Type B pancreatic cell (in vitro differentiated cells): ENCODE measurements at regions not wholly inside any gene's neighbourhood (a gene's known extent, or its start where the extent isn't known, plus 50 kb on each side); places are given as distances from the start of the nearest gene placed in this dataset.
"Not testable (repeated sequence)": the region's sequence is repeated elsewhere in the genome, so short reads cannot be mapped to it uniquely, and the experiment has no call there.

Source experiments
- DNase-seq: peaks from one replicate; pipeline ENCODE4 v3.0.0; 2021; ENCODE audit warnings: mixed read lengths; ENCODE audit not compliant: unreplicated experiment; ENCODE audit errors: extremely low spot score
- H3K27ac Mint-ChIP-seq: 2 replicates; pipeline ENCODE4 v1.8.0; 2021; ENCODE audit warnings: mild to moderate bottlenecking, mixed read lengths
- H3K27me3 Mint-ChIP-seq: 2 replicates; pipeline ENCODE4 v1.8.0; 2021; ENCODE audit warnings: mixed read lengths
- H3K36me3 Mint-ChIP-seq: 2 replicates; pipeline ENCODE4 v1.8.0; 2021; ENCODE audit warnings: mixed read lengths
- H3K4me1 Mint-ChIP-seq: one replicate; pipeline ENCODE4 v1.8.0; 2021; ENCODE audit warnings: mixed read lengths; ENCODE audit not compliant: unreplicated experiment
- H3K4me3 Mint-ChIP-seq: 2 replicates; pipeline ENCODE4 v1.8.0; 2021; ENCODE audit warnings: mild to moderate bottlenecking, mixed read lengths
- H3K9me3 Mint-ChIP-seq: 2 replicates; pipeline ENCODE4 v1.8.0; 2021; ENCODE audit warnings: mixed read lengths
- TF ChIP-seq, protein P1 (sequence below): fragments of 200-600 bp; sonication (generic); conservative IDR thresholded peaks from 2 replicates; pipeline ENCODE4 v1.5.0; 2021; ENCODE audit warnings: antibody characterized with exemption, mild to moderate bottlenecking

DNA sequence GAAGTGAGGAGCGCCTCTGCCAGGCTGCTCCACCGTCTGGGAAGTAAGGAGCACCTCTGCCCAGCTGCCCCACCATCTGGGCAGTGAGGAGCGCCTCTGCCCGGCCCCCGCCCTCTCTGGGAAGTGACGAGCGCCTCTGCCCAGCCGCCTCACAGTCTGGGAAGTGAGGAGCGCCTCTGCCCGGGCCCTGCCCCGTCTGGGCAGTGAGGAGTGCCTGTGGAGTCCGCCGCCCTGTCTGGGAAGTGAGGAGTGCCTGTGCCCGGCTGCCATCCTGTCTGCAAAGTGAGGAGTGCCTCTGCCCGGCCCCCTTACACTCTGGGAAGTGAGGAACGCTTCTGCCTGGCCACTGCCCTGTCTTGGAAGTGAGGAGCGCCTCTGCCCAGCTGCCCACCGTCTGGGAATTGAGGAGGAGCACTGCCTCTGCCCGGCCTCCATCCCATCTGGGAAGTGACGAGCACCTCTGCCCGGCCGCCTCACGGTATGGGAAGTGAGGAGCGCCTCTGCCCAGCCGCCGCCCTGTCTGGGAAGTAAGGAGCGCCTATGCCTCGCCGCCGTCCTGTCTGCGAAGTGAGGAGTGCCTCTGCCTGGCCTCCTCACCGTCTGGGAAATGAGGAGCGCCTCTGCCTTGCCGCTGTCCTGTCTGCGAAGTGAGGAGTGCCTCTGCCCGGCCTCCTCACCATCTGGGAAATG is 576.2 kb upstream of the C9orf72 start:
- not testable (repeated sequence) for H3K4me1 Mint-ChIP-seq, H3K36me3 Mint-ChIP-seq, H3K27ac Mint-ChIP-seq, H3K9me3 Mint-ChIP-seq, H3K27me3 Mint-ChIP-seq, DNase-seq, H3K4me3 Mint-ChIP-seq

- TF ChIP-seq, protein P1, sequence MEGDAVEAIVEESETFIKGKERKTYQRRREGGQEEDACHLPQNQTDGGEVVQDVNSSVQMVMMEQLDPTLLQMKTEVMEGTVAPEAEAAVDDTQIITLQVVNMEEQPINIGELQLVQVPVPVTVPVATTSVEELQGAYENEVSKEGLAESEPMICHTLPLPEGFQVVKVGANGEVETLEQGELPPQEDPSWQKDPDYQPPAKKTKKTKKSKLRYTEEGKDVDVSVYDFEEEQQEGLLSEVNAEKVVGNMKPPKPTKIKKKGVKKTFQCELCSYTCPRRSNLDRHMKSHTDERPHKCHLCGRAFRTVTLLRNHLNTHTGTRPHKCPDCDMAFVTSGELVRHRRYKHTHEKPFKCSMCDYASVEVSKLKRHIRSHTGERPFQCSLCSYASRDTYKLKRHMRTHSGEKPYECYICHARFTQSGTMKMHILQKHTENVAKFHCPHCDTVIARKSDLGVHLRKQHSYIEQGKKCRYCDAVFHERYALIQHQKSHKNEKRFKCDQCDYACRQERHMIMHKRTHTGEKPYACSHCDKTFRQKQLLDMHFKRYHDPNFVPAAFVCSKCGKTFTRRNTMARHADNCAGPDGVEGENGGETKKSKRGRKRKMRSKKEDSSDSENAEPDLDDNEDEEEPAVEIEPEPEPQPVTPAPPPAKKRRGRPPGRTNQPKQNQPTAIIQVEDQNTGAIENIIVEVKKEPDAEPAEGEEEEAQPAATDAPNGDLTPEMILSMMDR = no peak
- Mint-ChIP-seq H3K9me3 (peaks cover 4% of the 10 kb centered on the region), H3K27me3 (no peaks in the 10 kb centered on the region), H3K4me3 (no peak overlapping the region), H3K36me3 (no peaks in the 10 kb centered on the region), H3K27ac (no peak overlapping the region), H3K4me1 (peaks cover 5% of the 10 kb centered on the region)
- DNase-seq = no peak
These were observed 581.8 kb upstream of the C9orf72 start for GRCh38 chr9:28155067-28155466.

- TF ChIP-seq, protein P1 = no peak
- Mint-ChIP-seq H3K27me3 (no peaks in the 10 kb centered on the region), H3K4me1 (peaks cover 5% of the 10 kb centered on the region), H3K27ac (no peak overlapping the region), H3K36me3 (no peaks in the 10 kb centered on the region), H3K4me3 (no peak overlapping the region), H3K9me3 (peaks cover 4% of the 10 kb centered on the region)
- DNase-seq = no peak
These were observed 582.4 kb upstream of the C9orf72 start for GRCh38 chr9:28155671-28156070.

GRCh38 chr9:28158451-28158850 is 585.2 kb upstream of the C9orf72 start:
- Mint-ChIP-seq H3K4me1 (peaks cover 5% of the 10 kb centered on the region), H3K9me3 (peaks cover 4% of the 10 kb centered on the region), H3K27ac (no peak overlapping the region), H3K36me3 (no peaks in the 10 kb centered on the region), H3K4me3 (no peak overlapping the region), H3K27me3 (no peaks in the 10 kb centered on the region)
- no peak for DNase-seq
- TF ChIP-seq, protein P1 = no peak

GRCh38 chr9:28163619-28164018 is 590.3 kb upstream of the C9orf72 start:
- peaks cover 5% of the 10 kb centered on the region for H3K4me1 Mint-ChIP-seq
- no peak overlapping the region for H3K27ac Mint-ChIP-seq
- no peak overlapping the region for H3K4me3 Mint-ChIP-seq
- no peaks in the 10 kb centered on the region for H3K36me3 Mint-ChIP-seq
- H3K9me3 Mint-ChIP-seq = peaks cover 3% of the 10 kb centered on the region
- no peak for DNase-seq
- no peaks in the 10 kb centered on the region for H3K27me3 Mint-ChIP-seq
- TF ChIP-seq, protein P1 = no peak

DNA sequence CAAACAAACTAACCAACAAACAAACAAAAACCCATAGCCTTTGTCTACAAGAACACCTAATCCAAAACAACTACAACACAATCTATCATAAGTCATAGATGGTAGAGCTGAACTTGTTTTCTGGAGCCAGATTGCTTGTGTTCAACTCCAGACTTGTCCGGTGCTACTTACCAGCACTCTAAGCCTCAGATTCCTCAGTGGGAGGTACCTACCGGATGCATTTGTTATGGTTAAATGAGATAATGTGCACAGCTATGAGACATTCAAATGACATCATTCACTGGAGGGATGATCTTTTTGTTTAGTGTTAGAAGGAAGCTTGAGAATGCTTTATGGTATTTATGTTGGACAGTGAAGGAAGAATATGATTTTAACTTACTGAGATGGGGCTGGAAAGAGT is 592.9 kb upstream of the C9orf72 start:
- TF ChIP-seq, protein P1 = no peak
- H3K9me3 Mint-ChIP-seq = peaks cover 3% of the 10 kb centered on the region
- H3K27ac Mint-ChIP-seq = no peak overlapping the region
- peaks cover 10% of the 10 kb centered on the region for H3K4me1 Mint-ChIP-seq
- H3K36me3 Mint-ChIP-seq = no peaks in the 10 kb centered on the region
- no peak overlapping the region for H3K4me3 Mint-ChIP-seq
- no peaks in the 10 kb centered on the region for H3K27me3 Mint-ChIP-seq
- no peak for DNase-seq
